ENCODE measurements at regions not wholly inside any gene's neighbourhood (a gene's known extent, or its start where the extent isn't known, plus 50 kb on each side); places are given as distances from the start of the nearest gene placed in this dataset.

DNA sequence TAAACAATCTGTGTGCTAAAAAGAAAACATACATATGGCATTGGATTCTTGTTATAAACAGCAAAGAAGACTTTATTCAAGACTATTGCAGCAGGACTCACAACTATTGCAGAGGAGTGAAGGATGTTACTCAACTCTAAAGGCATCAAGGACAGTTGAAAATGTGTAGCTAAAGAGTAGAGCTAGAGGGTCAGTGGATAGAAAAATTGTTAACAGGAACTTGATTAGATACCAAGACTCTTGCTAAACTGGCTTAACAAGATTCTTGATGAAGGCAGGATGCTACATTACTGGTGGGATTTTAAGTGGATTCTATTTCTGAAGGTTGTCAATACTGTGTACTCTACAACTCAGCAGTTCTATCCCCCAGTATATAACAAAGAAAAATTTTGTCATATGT is 1183.3 kb downstream of the SLITRK1 start:
- Histone ChIP-seq H3K36me3 (replicated peaks; ENCODE audit: insufficient read depth, low read depth) (no peaks in the 10 kb centered on the region), H3K27me3 (no peaks in the 10 kb centered on the region), H3K4me2 (no peak overlapping the region), H3K4me1 (ENCODE audit: insufficient read depth) (no peaks in the 10 kb centered on the region), H3K9me2 (replicated peaks; ENCODE audit: insufficient read depth) (no peaks in the 10 kb centered on the region), H3K9me3 (ENCODE audit: low read depth) (no peaks in the 10 kb centered on the region), H3K4me3 (no peak overlapping the region), H4K20me1 (ENCODE audit: insufficient read depth, poor library complexity, severe bottlenecking) (no peaks in the 10 kb centered on the region), H3K27ac (no peak overlapping the region), H2AFZ (no peak overlapping the region), H3K79me2 (no peaks in the 10 kb centered on the region)
- TF ChIP-seq EZH2 (IDR thresholded peaks at IDR 0.05; ENCODE audit: borderline replicate concordance) (no peak), CTCF (IDR thresholded peaks at IDR 0.05; ENCODE audit: poor library complexity) (no peak), EZH2phosphoT487 (IDR thresholded peaks at IDR 0.05; ENCODE audit: low read depth, severe bottlenecking, unreplicated experiment) (no peak)
- no peak for DNase-seq (ENCODE audit: low spot score)

DNA sequence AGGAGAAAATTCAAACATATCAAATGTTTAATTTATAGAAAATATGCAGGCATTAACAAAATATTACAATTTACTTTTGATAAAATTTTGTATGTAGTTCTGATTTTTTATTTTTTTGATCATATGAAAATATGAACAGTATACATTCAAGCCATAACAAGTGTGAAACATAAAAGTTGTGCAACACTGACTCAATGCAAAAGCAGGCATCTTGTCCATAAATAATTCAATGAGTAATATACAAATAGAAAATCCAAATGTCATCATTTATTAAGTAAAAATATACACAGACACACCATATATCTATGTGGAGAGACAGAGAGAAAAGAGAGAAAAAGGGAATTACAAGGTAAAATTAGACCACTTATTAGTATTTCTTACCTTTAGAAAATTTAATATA is 1183.9 kb downstream of the SLITRK1 start:
- Histone ChIP-seq H3K79me2 (no peaks in the 10 kb centered on the region), H3K4me3 (no peak overlapping the region)
- TF ChIP-seq CTCF (IDR thresholded peaks at IDR 0.05; ENCODE audit: poor library complexity) = no peak
- TF ChIP-seq EZH2phosphoT487 (IDR thresholded peaks at IDR 0.05; ENCODE audit: low read depth, severe bottlenecking, unreplicated experiment) = no peak
- TF ChIP-seq EZH2 (IDR thresholded peaks at IDR 0.05; ENCODE audit: borderline replicate concordance) = no peak

DNA sequence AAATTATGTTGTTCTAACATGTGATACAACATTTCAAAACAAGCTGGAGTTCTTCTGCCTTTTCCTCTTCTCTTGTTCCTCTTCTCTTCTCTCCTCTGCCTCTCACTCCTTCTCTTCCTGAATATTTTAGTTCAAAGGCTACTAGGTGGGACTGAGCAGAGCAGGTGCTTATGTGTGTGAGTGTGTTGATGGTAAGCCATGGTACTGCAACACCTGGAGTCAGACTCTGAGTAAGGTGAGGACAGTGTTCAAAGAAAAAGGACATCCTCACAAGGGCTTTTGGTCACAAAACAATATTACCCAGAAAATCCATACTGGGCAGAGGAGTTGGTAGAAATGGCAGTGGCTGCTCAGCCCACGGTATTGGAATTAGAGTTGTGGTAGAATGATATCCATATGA is 1188.7 kb downstream of the SLITRK1 start:
- no peaks in the 10 kb centered on the region for H3K9me2 ChIP-seq (replicated peaks; ENCODE audit: insufficient read depth)
- no peaks in the 10 kb centered on the region for H4K20me1 ChIP-seq (ENCODE audit: insufficient read depth, poor library complexity, severe bottlenecking)
- no peak overlapping the region for H3K27ac ChIP-seq
- TF ChIP-seq EZH2phosphoT487 (IDR thresholded peaks at IDR 0.05; ENCODE audit: low read depth, severe bottlenecking, unreplicated experiment) (no peak), CTCF (IDR thresholded peaks at IDR 0.05; ENCODE audit: poor library complexity) (no peak)
- no peak overlapping the region for H2AFZ ChIP-seq
- H3K4me2 ChIP-seq = no peak overlapping the region
- DNase-seq (ENCODE audit: low spot score) = no peak
- 97% methylated on average over 1 of the region's 1 CpG for WGBS (ENCODE audit: low lambda C conversion rate, missing lambda C conversion rate)
- H3K36me3 ChIP-seq (replicated peaks; ENCODE audit: insufficient read depth, low read depth) = no peaks in the 10 kb centered on the region
- no peaks in the 10 kb centered on the region for H3K9me3 ChIP-seq (ENCODE audit: low read depth)
- no peaks in the 10 kb centered on the region for H3K4me1 ChIP-seq (ENCODE audit: insufficient read depth)
- H3K27me3 ChIP-seq = no peaks in the 10 kb centered on the region
- H3K4me3 ChIP-seq = no peak overlapping the region
- no peaks in the 10 kb centered on the region for H3K79me2 ChIP-seq

More for the DNA sequence above, 1183.9 kb downstream of the SLITRK1 start:
- Histone ChIP-seq H3K9me2 (replicated peaks; ENCODE audit: insufficient read depth) (no peaks in the 10 kb centered on the region), H3K4me2 (no peak overlapping the region), H3K36me3 (replicated peaks; ENCODE audit: insufficient read depth, low read depth) (no peaks in the 10 kb centered on the region), H3K9me3 (ENCODE audit: low read depth) (no peaks in the 10 kb centered on the region), H4K20me1 (ENCODE audit: insufficient read depth, poor library complexity, severe bottlenecking) (no peaks in the 10 kb centered on the region), H3K27ac (no peak overlapping the region), H2AFZ (no peak overlapping the region), H3K27me3 (no peaks in the 10 kb centered on the region), H3K4me1 (ENCODE audit: insufficient read depth) (no peaks in the 10 kb centered on the region)
- DNase-seq (ENCODE audit: low spot score) = no peak

DNA sequence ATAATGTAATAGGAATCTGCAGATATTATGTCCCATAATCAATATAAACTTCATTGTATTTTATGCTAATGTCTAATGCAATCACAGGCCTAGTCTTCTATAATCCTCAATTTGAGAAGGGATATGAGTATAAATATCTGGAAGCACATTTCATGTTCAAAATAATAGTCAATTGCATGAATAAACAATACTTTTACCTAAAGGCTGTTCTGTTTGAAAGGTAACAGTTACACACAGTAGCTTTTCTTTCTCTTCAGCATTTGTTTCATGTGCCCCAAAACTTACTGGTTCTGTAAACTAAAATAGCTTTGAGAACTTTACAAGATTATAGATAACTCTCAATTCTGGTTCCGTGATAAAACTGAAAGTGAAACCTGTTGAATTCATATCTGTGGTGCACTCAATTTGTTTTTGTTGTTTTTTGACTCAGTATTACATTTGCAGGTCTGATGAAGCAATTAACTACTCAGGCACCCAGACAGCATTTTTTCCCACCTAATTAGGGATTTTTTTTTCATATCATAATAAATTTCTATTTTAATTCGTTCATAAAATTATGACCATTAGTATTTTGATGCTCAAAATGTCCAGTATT is 1193.8 kb downstream of the SLITRK1 start:
- Histone ChIP-seq H3K4me2 (peak overlapping the region; percentile 52), H4K20me1 (ENCODE audit: insufficient read depth, poor library complexity, severe bottlenecking) (no peaks in the 10 kb centered on the region), H3K4me3 (no peak overlapping the region), H3K36me3 (replicated peaks; ENCODE audit: insufficient read depth, low read depth) (no peaks in the 10 kb centered on the region), H3K79me2 (no peaks in the 10 kb centered on the region), H3K4me1 (ENCODE audit: insufficient read depth) (no peaks in the 10 kb centered on the region), H3K9me2 (replicated peaks; ENCODE audit: insufficient read depth) (no peaks in the 10 kb centered on the region), H3K27ac (no peak overlapping the region), H3K9me3 (ENCODE audit: low read depth) (no peaks in the 10 kb centered on the region), H2AFZ (peak overlapping the region; percentile 70), H3K27me3 (no peaks in the 10 kb centered on the region)
- WGBS (ENCODE audit: low lambda C conversion rate, missing lambda C conversion rate) = 56% methylated on average over 2 of the region's 2 CpGs
- no peak for DNase-seq (ENCODE audit: low spot score)
- TF ChIP-seq CTCF (IDR thresholded peaks at IDR 0.05; ENCODE audit: poor library complexity) (no peak), EZH2phosphoT487 (IDR thresholded peaks at IDR 0.05; ENCODE audit: low read depth, severe bottlenecking, unreplicated experiment) (no peak)

Measured in hepatocyte (in vitro differentiated cells).